Endothelial cell of umbilical vein (primary cell): ENCODE measurements at regions not wholly inside any gene's neighbourhood (a gene's known extent, or its start where the extent isn't known, plus 50 kb on each side); places are given as distances from the start of the nearest gene placed in this dataset.

Experiments used
- BruUV-seq: library from RNA; stranded (reverse); fragments of 400-500 nt; replicated peaks from 2 replicates; lab custom pipeline; 2021; lab: Mats Ljungman, UMichigan
- CTCF ChIA-PET: fragments of 300-600, 350-600 bp; sonication (Branson Sonifier 250); formaldehyde crosslinking; loops from one replicate; lab custom pipeline; 2021; ENCODE audit warnings: antibody characterized with exemption, inconsistent platforms; lab: Charles Lee
- POLR2A ChIA-PET: fragments of 300-600, 350-600 bp; sonication (Branson Sonifier 250); formaldehyde crosslinking; loops from one replicate; lab custom pipeline; 2021; ENCODE audit warnings: antibody characterized with exemption, inconsistent platforms; lab: Charles Lee
- DNase-seq: peaks from one replicate; pipeline ENCODE4 v3.0.0-alpha.2; 2011; ENCODE audit warnings: low read depth, low spot score
- FAIRE-seq: peaks from 2 replicates; lab custom pipeline; 2011; peaks lifted over from hg19 to GRCh38; lab: Jason Lieb, UNC
- H2AFZ ChIP-seq: 2 replicates; pipeline ENCODE4 v1.6.0; 2012; ENCODE audit warnings: low read depth, low read length, control low read depth, inconsistent platforms
- H3K27ac ChIP-seq: 2 replicates; pipeline ENCODE4 v1.5.1; 2011; ENCODE audit warnings: low read depth, mild to moderate bottlenecking, control low read depth, low read length, moderate library complexity; ENCODE audit not compliant: insufficient read depth
- H3K27me3 ChIP-seq, 2 experiments: 2 replicates each; pipeline versions ENCODE4 v1.6.0 to v1.6.1; 2011; ENCODE audit warnings: low read length in 2 of 2, mixed read lengths in 1 of 2; ENCODE audit not compliant: control insufficient read depth in 2 of 2, insufficient read depth in 2 of 2
- H3K36me3 ChIP-seq, 2 experiments: 2 replicates in 1 of 2; 3 replicates in 1 of 2; pipeline ENCODE4 v1.5.1; 2011; ENCODE audit warnings: low read length in 2 of 2, mild to moderate bottlenecking in 1 of 2, moderate library complexity in 1 of 2; ENCODE audit not compliant: control insufficient read depth in 2 of 2, insufficient read depth in 2 of 2; ENCODE audit errors: extremely low read depth in 1 of 2
- H3K4me1 ChIP-seq: 3 replicates; pipeline ENCODE4 v1.5.1; 2011; ENCODE audit warnings: mild to moderate bottlenecking, low read length; ENCODE audit not compliant: control insufficient read depth, insufficient read depth; ENCODE audit errors: extremely low read depth
- H3K4me2 ChIP-seq: 2 replicates; pipeline ENCODE4 v1.6.1; 2011; ENCODE audit warnings: low read length, control low read depth, mixed read lengths; ENCODE audit not compliant: insufficient read depth
- H3K4me3 ChIP-seq, 3 experiments: fragments of 200-600 bp in 1 of 3; sonication (generic), shearing (Covaris generic) in 1 of 3; replicated peaks in 1 of 3; 2 replicates each; pipeline ENCODE4 v1.5.1; 2011 to 2016; ENCODE audit warnings: control low read depth in 3 of 3, low read length in 3 of 3, mild to moderate bottlenecking in 2 of 3, inconsistent platforms in 1 of 3, low read depth in 1 of 3, moderate library complexity in 1 of 3; ENCODE audit not compliant: insufficient read depth in 1 of 3
- H3K79me2 ChIP-seq: 2 replicates; pipeline ENCODE4 v1.6.0; 2012; ENCODE audit warnings: low read length, inconsistent platforms; ENCODE audit not compliant: control insufficient read depth, insufficient read depth
- H3K9ac ChIP-seq: replicated peaks from 2 replicates; pipeline ENCODE3; 2011; ENCODE audit warnings: low read length, control low read depth; ENCODE audit not compliant: insufficient read depth; ENCODE audit errors: extremely low read depth
- H3K9me1 ChIP-seq: replicated peaks from 3 replicates; pipeline ENCODE4 v1.6.0; 2011; ENCODE audit warnings: mild to moderate bottlenecking, low read length; ENCODE audit not compliant: control insufficient read depth, insufficient read depth; ENCODE audit errors: extremely low read depth
- H3K9me3 ChIP-seq: replicated peaks from 2 replicates; pipeline ENCODE4 v1.5.1; 2012; ENCODE audit warnings: low read length, inconsistent platforms; ENCODE audit not compliant: control insufficient read depth, insufficient read depth
- H4K20me1 ChIP-seq: replicated peaks from 2 replicates; pipeline ENCODE3; 2011; ENCODE audit warnings: mild to moderate bottlenecking, low read length; ENCODE audit not compliant: control insufficient read depth, insufficient read depth; ENCODE audit errors: extremely low read depth
- EZH2 ChIP-seq: IDR thresholded peaks from 2 replicates; pipeline ENCODE4 v1.6.1; 2012; ENCODE audit warnings: borderline replicate concordance, low read depth, mild to moderate bottlenecking, moderate library complexity, low read length, inconsistent platforms; ENCODE audit not compliant: severe bottlenecking
- FOS ChIP-seq: IDR thresholded peaks from 2 replicates; pipeline ENCODE4 v1.6.1; 2011; ENCODE audit warnings: mild to moderate bottlenecking, low read length, moderate library complexity, borderline replicate concordance; ENCODE audit not compliant: insufficient read depth
- GATA2 ChIP-seq: IDR thresholded peaks from 2 replicates; pipeline ENCODE4 v1.7.0; 2011; ENCODE audit warnings: low read depth, mild to moderate bottlenecking, moderate library complexity, mixed read lengths, low read length; ENCODE audit not compliant: insufficient read length, insufficient read depth
- JUN ChIP-seq: IDR thresholded peaks from 2 replicates; pipeline ENCODE4 v1.6.1; 2011; ENCODE audit warnings: borderline replicate concordance, low read depth; ENCODE audit not compliant: insufficient read length, insufficient read depth
- MYC ChIP-seq: IDR thresholded peaks from one replicate; pipeline ENCODE4 v1.6.1; 2011; ENCODE audit warnings: mild to moderate bottlenecking, low read depth, low read length
- POLR2A ChIP-seq: IDR thresholded peaks from 2 replicates; pipeline ENCODE4 v1.6.1; 2012; ENCODE audit warnings: low read depth, mild to moderate bottlenecking, control low read depth, low read length
- POLR2AphosphoS5 ChIP-seq: IDR thresholded peaks from 2 replicates; pipeline ENCODE4 v1.6.1; 2012; ENCODE audit warnings: low read depth, mild to moderate bottlenecking, control low read depth, low read length, moderate library complexity; ENCODE audit not compliant: insufficient read depth
- dilution Hi-C: fragments of 300-500 bp; cut with MboI; formaldehyde crosslinking; loops from one replicate; pipeline ENCODE4 v1.15.0; 2019; ENCODE audit warnings: low sequenced_read_pairs; ENCODE audit not compliant: extremely low pct_ligation_motif_present
- intact Hi-C: fragments of 100-400 bp; cut with micrococcal nuclease; formaldehyde crosslinking; loops from one replicate; pipeline ENCODE4 v1.10.0; 2022
- TF ChIP-seq, protein P1 (sequence below), 2 donors: IDR thresholded peaks; 1 replicate in 1 of 2; 2 replicates in 1 of 2; pipeline ENCODE4 v1.5.1; 2011; ENCODE audit warnings: low read length in 2 of 2, mild to moderate bottlenecking in 2 of 2, moderate library complexity in 2 of 2, control low read depth in 1 of 2, inconsistent platforms in 1 of 2, low read depth in 1 of 2; ENCODE audit not compliant: insufficient read depth in 1 of 2; ENCODE audit errors: extremely low read depth in 1 of 2
- TF ChIP-seq, protein P2 (sequence below): IDR thresholded peaks from 2 replicates; pipeline ENCODE4 v1.6.1; 2011; ENCODE audit not compliant: insufficient read depth, insufficient read length

DNA sequence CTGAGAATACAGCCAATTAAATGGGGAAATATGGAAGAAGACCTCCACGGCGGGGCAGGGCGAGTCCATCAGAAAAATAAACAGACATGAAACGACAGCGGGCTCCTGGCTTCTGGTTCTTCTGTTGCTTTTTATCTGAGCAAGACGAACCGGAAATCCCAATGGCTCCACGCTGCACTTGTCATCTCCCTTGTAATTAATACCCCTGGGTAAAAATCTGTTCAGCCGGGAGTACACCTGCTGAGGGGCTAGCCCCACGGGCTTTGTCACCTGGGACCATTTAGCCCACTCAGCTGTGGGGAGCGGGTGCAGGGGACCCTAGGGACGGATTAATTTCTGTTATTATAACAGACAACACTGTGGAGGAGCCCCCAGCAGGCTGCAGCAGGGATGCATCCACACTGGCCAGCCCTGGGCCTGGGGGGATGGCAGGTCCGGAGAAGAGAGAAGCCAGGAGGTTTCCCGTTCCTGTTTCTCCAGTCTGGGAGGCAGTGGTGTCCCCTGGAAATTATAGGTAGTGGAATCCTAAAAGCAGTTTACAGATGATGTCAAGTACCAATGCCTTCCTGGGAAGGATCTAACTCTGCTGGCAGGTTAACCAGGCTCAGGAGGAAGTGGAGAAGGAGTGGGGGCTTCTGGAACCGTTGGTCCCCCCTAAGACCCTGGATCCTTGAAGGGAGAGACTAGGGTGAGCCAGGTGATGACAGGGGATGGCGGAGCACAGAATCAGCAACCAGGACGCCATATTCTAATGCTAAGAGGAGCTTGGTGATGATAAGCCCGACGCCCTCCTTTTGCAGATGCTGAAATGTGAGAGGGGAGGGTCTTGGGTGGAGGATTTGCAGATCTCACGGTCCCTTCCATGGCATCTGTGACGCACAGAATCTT is 566.1 kb downstream of the PTPRU start:
- Histone ChIP-seq H3K79me2 (no peaks in the 10 kb centered on the region), H3K4me1 (no peaks in the 10 kb centered on the region), H3K9me3 (no peaks in the 10 kb centered on the region), H3K4me3 (no peak overlapping the region), H3K9ac (no peak overlapping the region), H3K36me3 (no peaks in the 10 kb centered on the region), H3K4me2 (no peak overlapping the region), H3K27ac (no peak overlapping the region), H2AFZ (no peak overlapping the region), H3K27me3 (no peaks in the 10 kb centered on the region), H4K20me1 (no peaks in the 10 kb centered on the region), H3K9me1 (no peaks in the 10 kb centered on the region)
- CTCF ChIA-PET: interaction anchor here (1.6 kb wide), 1 partner anchor 10 kb away, joined by 7 read pairs; no protein-coding TSS in a partner anchor
- intact Hi-C loops: no loop called here
- FAIRE-seq: no peak
- POLR2A ChIA-PET: no interaction called here
- no peak for DNase-seq
- dilution Hi-C loops: no loop called here
- TF ChIP-seq EZH2 (no peak), FOS (no peak), GATA2 (no peak), JUN (no peak), MYC (no peak), POLR2A (no peak), POLR2AphosphoS5 (no peak)
- TF ChIP-seq, protein P1, sequence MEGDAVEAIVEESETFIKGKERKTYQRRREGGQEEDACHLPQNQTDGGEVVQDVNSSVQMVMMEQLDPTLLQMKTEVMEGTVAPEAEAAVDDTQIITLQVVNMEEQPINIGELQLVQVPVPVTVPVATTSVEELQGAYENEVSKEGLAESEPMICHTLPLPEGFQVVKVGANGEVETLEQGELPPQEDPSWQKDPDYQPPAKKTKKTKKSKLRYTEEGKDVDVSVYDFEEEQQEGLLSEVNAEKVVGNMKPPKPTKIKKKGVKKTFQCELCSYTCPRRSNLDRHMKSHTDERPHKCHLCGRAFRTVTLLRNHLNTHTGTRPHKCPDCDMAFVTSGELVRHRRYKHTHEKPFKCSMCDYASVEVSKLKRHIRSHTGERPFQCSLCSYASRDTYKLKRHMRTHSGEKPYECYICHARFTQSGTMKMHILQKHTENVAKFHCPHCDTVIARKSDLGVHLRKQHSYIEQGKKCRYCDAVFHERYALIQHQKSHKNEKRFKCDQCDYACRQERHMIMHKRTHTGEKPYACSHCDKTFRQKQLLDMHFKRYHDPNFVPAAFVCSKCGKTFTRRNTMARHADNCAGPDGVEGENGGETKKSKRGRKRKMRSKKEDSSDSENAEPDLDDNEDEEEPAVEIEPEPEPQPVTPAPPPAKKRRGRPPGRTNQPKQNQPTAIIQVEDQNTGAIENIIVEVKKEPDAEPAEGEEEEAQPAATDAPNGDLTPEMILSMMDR (IDR thresholded peaks at IDR 0.05; ENCODE audit: extremely low read depth in 1 of 2, insufficient read depth in 1 of 2, low read depth in 1 of 2, low read length in 2 of 2): no peak
- TF ChIP-seq, protein P2, sequence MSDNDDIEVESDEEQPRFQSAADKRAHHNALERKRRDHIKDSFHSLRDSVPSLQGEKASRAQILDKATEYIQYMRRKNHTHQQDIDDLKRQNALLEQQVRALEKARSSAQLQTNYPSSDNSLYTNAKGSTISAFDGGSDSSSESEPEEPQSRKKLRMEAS: no peak
- BruUV-seq: no TSS peak
